Stomach smooth muscle (tissue), 2 donors: ENCODE measurements at regions not wholly inside any gene's neighbourhood (a gene's known extent, or its start where the extent isn't known, plus 50 kb on each side); places are given as distances from the start of the nearest gene placed in this dataset.

Experiments used
- H3K27ac ChIP-seq: one replicate; pipeline ENCODE4 v1.7.0; 2013; ENCODE audit warnings: mild to moderate bottlenecking, low read length, inconsistent platforms
- H3K27me3 ChIP-seq, 2 donors: one replicate each; pipeline ENCODE4 v1.7.0; 2013; ENCODE audit warnings: low read length in 2 of 2; ENCODE audit not compliant: insufficient read depth in 2 of 2, control insufficient read depth in 1 of 2
- H3K36me3 ChIP-seq, 2 donors: one replicate each; pipeline ENCODE4 v1.7.0; 2013; ENCODE audit warnings: low read length in 2 of 2; ENCODE audit not compliant: control insufficient read depth in 2 of 2, insufficient read depth in 2 of 2
- H3K4me1 ChIP-seq: one replicate; pipeline ENCODE4 v1.7.0; 2013; ENCODE audit warnings: low read length; ENCODE audit not compliant: control insufficient read depth, insufficient read depth
- H3K4me3 ChIP-seq, 2 donors: one replicate each; pipeline ENCODE4 v1.7.0; 2013; ENCODE audit warnings: low read length in 2 of 2
- H3K9ac ChIP-seq, 2 donors: one replicate each; pipeline ENCODE4 v1.7.0; 2013; ENCODE audit warnings: low read length in 2 of 2, mild to moderate bottlenecking in 1 of 2
- H3K9me3 ChIP-seq, 2 donors: one replicate each; pipeline ENCODE4 v1.7.0; 2013; ENCODE audit warnings: low read length in 2 of 2; ENCODE audit not compliant: control insufficient read depth in 2 of 2
- donor health status: healthy.
- donor health status: Pancreatic carcinoma.

- no peak overlapping the region for H3K4me3 ChIP-seq
- no peak overlapping the region for H3K9ac ChIP-seq
- H3K27ac ChIP-seq = no peak overlapping the region
- no peaks in the 10 kb centered on the region for H3K9me3 ChIP-seq
- H3K27me3 ChIP-seq = no peaks in the 10 kb centered on the region
- no peaks in the 10 kb centered on the region for H3K36me3 ChIP-seq
- H3K4me1 ChIP-seq = no peaks in the 10 kb centered on the region
These were observed 1069.6 kb upstream of the B3GALT2 start for GRCh38 chr1:194256010-194256409.

DNA sequence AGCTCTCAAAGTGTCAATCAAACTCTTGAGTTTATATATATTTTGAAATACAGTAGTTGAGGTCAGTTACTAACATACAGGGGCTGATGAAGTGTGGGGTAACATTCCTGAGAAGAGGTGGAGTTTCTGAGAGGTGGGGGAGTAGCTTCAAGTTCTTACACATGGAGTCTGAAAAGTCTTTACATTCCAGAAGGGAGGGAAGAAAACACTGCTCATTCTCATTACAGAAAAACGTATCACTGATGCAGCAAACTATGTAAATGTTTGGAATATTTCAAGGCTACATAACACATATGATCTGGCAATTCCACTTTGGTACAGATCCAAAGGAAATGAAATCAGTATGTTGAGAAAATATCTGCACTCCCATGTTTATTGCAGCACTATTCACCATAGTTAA is 1065.8 kb upstream of the B3GALT2 start:
- Histone ChIP-seq H3K9ac (no peak overlapping the region), H3K36me3 (no peaks in the 10 kb centered on the region), H3K4me1 (no peaks in the 10 kb centered on the region), H3K4me3 (no peak overlapping the region), H3K27ac (no peak overlapping the region), H3K27me3 (no peaks in the 10 kb centered on the region), H3K9me3 (no peaks in the 10 kb centered on the region)

DNA sequence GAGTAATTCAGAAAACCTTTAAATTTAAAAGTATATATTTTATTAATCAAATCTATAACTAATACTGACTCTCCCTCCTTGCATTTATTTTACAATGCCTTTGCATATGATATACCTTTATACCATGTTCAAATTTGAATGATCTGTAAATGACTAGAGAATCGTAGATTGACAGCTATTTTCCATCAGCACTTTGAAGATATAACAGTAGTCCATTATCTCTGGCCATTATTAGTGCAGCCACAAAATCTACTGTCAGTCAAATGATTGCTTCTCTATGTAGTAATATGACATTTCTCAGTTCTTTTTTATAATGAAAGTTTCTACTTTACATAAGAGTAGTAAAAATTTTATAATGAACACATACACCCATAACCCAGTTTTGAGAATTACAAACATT is 1054.8 kb upstream of the B3GALT2 start:
- Histone ChIP-seq H3K4me1 (no peaks in the 10 kb centered on the region), H3K27me3 (no peaks in the 10 kb centered on the region), H3K9me3 (no peaks in the 10 kb centered on the region), H3K4me3 (no peak overlapping the region), H3K9ac (no peak overlapping the region), H3K27ac (no peak overlapping the region), H3K36me3 (no peaks in the 10 kb centered on the region)

- Histone ChIP-seq H3K27me3 (no peaks in the 10 kb centered on the region), H3K9me3 (no peaks in the 10 kb centered on the region), H3K9ac (no peak overlapping the region), H3K36me3 (no peaks in the 10 kb centered on the region), H3K4me3 (no peak overlapping the region), H3K27ac (no peak overlapping the region), H3K4me1 (no peaks in the 10 kb centered on the region)
These were observed 1046.7 kb upstream of the B3GALT2 start for GRCh38 chr1:194233069-194233468.

- Histone ChIP-seq H3K4me3 (no peak overlapping the region), H3K4me1 (no peaks in the 10 kb centered on the region), H3K9me3 (no peaks in the 10 kb centered on the region), H3K27ac (no peak overlapping the region), H3K27me3 (no peaks in the 10 kb centered on the region), H3K36me3 (no peaks in the 10 kb centered on the region), H3K9ac (no peak overlapping the region)
These were observed 1044.1 kb upstream of the B3GALT2 start for GRCh38 chr1:194230351-194231144.

GRCh38 chr1:194228427-194228826 is 1042.0 kb upstream of the B3GALT2 start:
- H3K9me3 ChIP-seq = no peaks in the 10 kb centered on the region
- no peak overlapping the region for H3K9ac ChIP-seq
- no peaks in the 10 kb centered on the region for H3K36me3 ChIP-seq

DNA sequence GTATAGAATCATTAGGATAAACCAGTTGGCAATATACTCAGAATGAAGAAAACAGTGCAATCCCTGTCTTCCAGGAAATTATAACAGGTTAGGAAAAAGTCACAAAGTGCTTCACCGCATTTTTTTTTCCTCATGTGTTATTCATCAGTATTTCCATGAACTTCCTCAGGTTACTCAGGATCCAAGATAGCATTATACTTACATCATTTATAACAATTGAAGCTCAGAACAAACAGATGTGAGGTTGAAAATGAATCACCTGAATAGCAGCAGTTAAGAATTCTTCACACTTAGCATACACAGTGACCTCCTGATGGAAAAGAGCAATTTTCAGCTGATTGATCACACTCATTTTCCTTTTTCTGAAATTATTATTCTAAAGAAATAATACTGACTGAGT is 1040.7 kb upstream of the B3GALT2 start:
- Histone ChIP-seq H3K27ac (no peak overlapping the region), H3K27me3 (no peaks in the 10 kb centered on the region), H3K36me3 (no peaks in the 10 kb centered on the region), H3K4me1 (no peaks in the 10 kb centered on the region), H3K9ac (no peak overlapping the region), H3K4me3 (no peak overlapping the region), H3K9me3 (no peaks in the 10 kb centered on the region)

More at GRCh38 chr1:194228427-194228826, 1042.0 kb upstream of the B3GALT2 start:
- Histone ChIP-seq H3K27ac (no peak overlapping the region), H3K4me3 (no peak overlapping the region), H3K27me3 (no peaks in the 10 kb centered on the region), H3K4me1 (no peaks in the 10 kb centered on the region)

DNA sequence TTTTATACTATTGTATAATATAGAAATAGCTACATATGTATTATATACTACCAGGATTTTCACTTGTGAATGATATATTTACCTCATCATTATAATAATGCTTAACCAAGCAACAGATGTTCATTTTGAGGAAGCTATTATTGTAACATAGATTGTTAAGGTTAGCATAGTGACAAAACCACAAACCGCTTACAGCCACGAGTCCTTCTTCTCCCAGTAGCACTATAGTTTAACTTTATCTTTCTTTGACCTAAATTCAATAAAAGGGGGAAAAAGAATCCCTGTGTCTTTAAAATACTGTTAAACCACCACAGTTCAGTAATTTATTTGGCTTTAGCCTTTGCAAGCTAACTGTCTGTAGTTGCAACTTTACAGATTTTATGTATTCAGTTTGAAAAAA is 1039.4 kb upstream of the B3GALT2 start:
- H3K4me1 ChIP-seq = no peaks in the 10 kb centered on the region
- H3K27me3 ChIP-seq = no peaks in the 10 kb centered on the region
- no peaks in the 10 kb centered on the region for H3K9me3 ChIP-seq
- H3K36me3 ChIP-seq = no peaks in the 10 kb centered on the region
- no peak overlapping the region for H3K27ac ChIP-seq
- no peak overlapping the region for H3K9ac ChIP-seq
- H3K4me3 ChIP-seq = no peak overlapping the region

DNA sequence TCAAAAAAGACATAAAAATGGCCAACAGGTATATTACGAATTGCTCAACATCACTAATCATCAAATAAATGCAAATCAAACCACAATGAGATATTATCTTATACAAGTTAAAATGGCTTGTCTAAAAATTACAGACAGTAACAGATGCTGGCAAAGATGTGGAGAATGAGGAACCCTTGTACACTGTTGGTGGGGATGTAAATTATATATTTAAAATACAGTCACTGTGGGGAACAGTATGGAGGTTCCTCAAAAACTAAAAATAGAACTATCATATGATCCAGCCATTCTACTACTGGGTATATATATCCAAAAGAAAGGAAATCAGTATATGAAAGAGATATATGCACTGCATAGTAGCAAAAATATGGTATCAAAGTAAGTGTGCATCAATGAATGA is 1037.2 kb upstream of the B3GALT2 start:
- Histone ChIP-seq H3K4me1 (no peaks in the 10 kb centered on the region), H3K36me3 (no peaks in the 10 kb centered on the region), H3K9ac (no peak overlapping the region), H3K27me3 (no peaks in the 10 kb centered on the region), H3K9me3 (no peaks in the 10 kb centered on the region), H3K4me3 (no peak overlapping the region), H3K27ac (no peak overlapping the region)

GRCh38 chr1:194215448-194215847 is 1029.0 kb upstream of the B3GALT2 start:
- no peaks in the 10 kb centered on the region for H3K4me1 ChIP-seq
- H3K9me3 ChIP-seq = no peaks in the 10 kb centered on the region
- no peaks in the 10 kb centered on the region for H3K36me3 ChIP-seq
- H3K4me3 ChIP-seq = no peak overlapping the region
- no peaks in the 10 kb centered on the region for H3K27me3 ChIP-seq
- no peak overlapping the region for H3K27ac ChIP-seq
- H3K9ac ChIP-seq = no peak overlapping the region

DNA sequence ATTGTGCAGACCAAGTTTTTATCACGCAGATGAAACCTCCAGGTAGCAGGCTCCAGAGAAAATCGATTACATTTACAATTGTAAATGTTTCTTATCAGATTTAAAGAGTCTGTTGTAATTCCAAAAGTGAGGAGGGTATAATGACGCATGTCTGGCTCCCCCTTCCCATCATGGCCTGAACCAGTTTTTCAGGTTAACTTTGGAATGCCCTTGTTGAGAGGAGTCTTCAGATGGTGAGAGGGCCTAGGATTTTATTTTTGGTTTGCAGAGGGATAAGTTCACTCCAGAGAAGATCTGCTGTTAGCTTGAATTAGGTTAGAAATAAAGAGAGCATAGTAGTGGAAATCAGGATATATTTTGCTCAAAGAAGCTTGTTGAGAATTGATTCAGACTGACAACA is 1028.3 kb upstream of the B3GALT2 start:
- Histone ChIP-seq H3K27me3 (no peaks in the 10 kb centered on the region), H3K4me3 (no peak overlapping the region), H3K27ac (no peak overlapping the region), H3K9me3 (no peaks in the 10 kb centered on the region), H3K4me1 (no peaks in the 10 kb centered on the region), H3K9ac (no peak overlapping the region), H3K36me3 (no peaks in the 10 kb centered on the region)
